Neuronal stem cell (in vitro differentiated cells): ENCODE measurements at regions not wholly inside any gene's neighbourhood (a gene's known extent, or its start where the extent isn't known, plus 50 kb on each side); places are given as distances from the start of the nearest gene placed in this dataset.

Experiments used
- DNase-seq: peaks from one replicate; pipeline ENCODE4 v3.0.0-alpha.2; 2013; ENCODE audit warnings: low spot score
- H2AFZ ChIP-seq: one replicate; pipeline ENCODE4 v1.6.1; 2013; ENCODE audit warnings: mild to moderate bottlenecking, low read length, inconsistent platforms
- H2AK5ac ChIP-seq: 2 replicates; pipeline ENCODE4 v1.6.1; 2013; ENCODE audit warnings: low read depth, mild to moderate bottlenecking, inconsistent platforms, low read length, moderate library complexity, mixed read lengths
- H2BK120ac ChIP-seq: 2 replicates; pipeline ENCODE4 v1.6.1; 2013; ENCODE audit warnings: low read depth, mild to moderate bottlenecking, inconsistent platforms, low read length, moderate library complexity, mixed read lengths
- H2BK12ac ChIP-seq: one replicate; pipeline ENCODE4 v1.6.1; 2013; ENCODE audit warnings: low read length, inconsistent platforms
- H2BK15ac ChIP-seq: 2 replicates; pipeline ENCODE4 v1.6.1; 2013; ENCODE audit warnings: mild to moderate bottlenecking, low read length, inconsistent platforms, mixed read lengths
- H2BK5ac ChIP-seq: one replicate; pipeline ENCODE4 v1.6.1; 2013; ENCODE audit warnings: inconsistent platforms, mild to moderate bottlenecking, low read length, moderate library complexity
- H3K14ac ChIP-seq: one replicate; pipeline ENCODE4 v1.6.1; 2013; ENCODE audit warnings: low read length, inconsistent platforms
- H3K18ac ChIP-seq: 2 replicates; pipeline ENCODE4 v1.6.1; 2013; ENCODE audit warnings: low read length, inconsistent platforms
- H3K23ac ChIP-seq: 2 replicates; pipeline ENCODE4 v1.6.1; 2013; ENCODE audit warnings: low read depth, mild to moderate bottlenecking, mixed read lengths, low read length, inconsistent platforms; ENCODE audit not compliant: poor library complexity
- H3K27ac ChIP-seq: replicated peaks from 3 replicates; pipeline ENCODE4 v1.5.1; 2013; ENCODE audit warnings: low read length, inconsistent platforms
- H3K27me3 ChIP-seq, 3 experiments: 2 replicates each; pipeline ENCODE4 v1.6.1; 2013; ENCODE audit warnings: low read length in 3 of 3, mild to moderate bottlenecking in 2 of 3, inconsistent platforms in 1 of 3, low read depth in 1 of 3, mixed read lengths in 1 of 3, moderate library complexity in 1 of 3; ENCODE audit not compliant: control insufficient read depth in 3 of 3, insufficient read depth in 3 of 3
- H3K36me3 ChIP-seq, 2 donors: replicated peaks in 1 of 2; 2 replicates each; pipeline ENCODE4 v1.6.1; 2013; ENCODE audit warnings: low read length in 2 of 2; ENCODE audit not compliant: control insufficient read depth in 2 of 2, insufficient read depth in 2 of 2
- H3K4ac ChIP-seq: 2 replicates; pipeline ENCODE4 v1.6.1; 2013; ENCODE audit warnings: inconsistent platforms, mild to moderate bottlenecking, low read length, moderate library complexity
- H3K4me1 ChIP-seq, 2 donors: 1 replicate in 1 of 2; 2 replicates in 1 of 2; pipeline ENCODE4 v1.6.1; 2013; ENCODE audit warnings: low read length in 2 of 2, low read depth in 1 of 2; ENCODE audit not compliant: control insufficient read depth in 2 of 2, insufficient read depth in 1 of 2
- H3K4me2 ChIP-seq: one replicate; pipeline ENCODE4 v1.6.1; 2013; ENCODE audit warnings: mild to moderate bottlenecking, low read length, inconsistent platforms; ENCODE audit not compliant: insufficient read depth, poor library complexity, severe bottlenecking
- H3K4me3 ChIP-seq, 2 donors: 2 replicates each; pipeline ENCODE4 v1.5.1; 2013; ENCODE audit warnings: low read length in 2 of 2, mild to moderate bottlenecking in 2 of 2, inconsistent platforms in 1 of 2, moderate library complexity in 1 of 2
- H3K79me1 ChIP-seq: one replicate; pipeline ENCODE4 v1.6.1; 2013; ENCODE audit warnings: low read depth, mild to moderate bottlenecking, inconsistent platforms, low read length, moderate library complexity
- H3K9ac ChIP-seq: one replicate; pipeline ENCODE4 v1.6.1; 2013; ENCODE audit warnings: mild to moderate bottlenecking, low read depth, low read length, inconsistent platforms; ENCODE audit not compliant: poor library complexity
- H3K9me3 ChIP-seq, 2 donors: replicated peaks in 1 of 2; 2 replicates each; pipeline versions ENCODE3 to v1.6.1; 2013; ENCODE audit warnings: low read length in 2 of 2, mild to moderate bottlenecking in 2 of 2, inconsistent platforms in 1 of 2, low read depth in 1 of 2, mixed read lengths in 1 of 2, moderate library complexity in 1 of 2; ENCODE audit not compliant: control insufficient read depth in 2 of 2, insufficient read depth in 1 of 2
- H4K8ac ChIP-seq: one replicate; pipeline ENCODE4 v1.6.1; 2013; ENCODE audit warnings: low read depth, mild to moderate bottlenecking, inconsistent platforms, low read length, moderate library complexity
- H4K91ac ChIP-seq: one replicate; pipeline ENCODE4 v1.6.1; 2013; ENCODE audit warnings: low read length, low read depth, mild to moderate bottlenecking, inconsistent platforms; ENCODE audit not compliant: poor library complexity
- WGBS, 2 donors: extraction: QIAGEN DNeasy Blood & Tissue Kit; methylation state at CpG; one replicate each; pipeline ENCODE4 v1.1.7; 2013; ENCODE audit warnings: missing lambda C conversion rate in 2 of 2, mixed read lengths in 1 of 2; ENCODE audit not compliant: insufficient read length in 2 of 2, insufficient replicate concordance in 1 of 2; ENCODE audit errors: extremely low coverage in 2 of 2; 5-methylcytosine and 5-hydroxymethylcytosine counted together

GRCh38 chr4:123209436-123209835 lies 187.2 kb upstream of the SPRY1 start:
- Histone ChIP-seq H3K9me3 (peaks cover 2 to 3% of the 10 kb centered on the region in 2 donors), H2BK5ac (no peak overlapping the region), H2AK5ac (no peak overlapping the region), H3K4me2 (no peak overlapping the region), H4K8ac (no peak overlapping the region), H4K91ac (no peak overlapping the region), H3K4ac (no peak overlapping the region), H2BK120ac (no peak overlapping the region), H3K9ac (no peak overlapping the region), H3K27ac (no peak overlapping the region), H3K4me3 (no peak overlapping the region), H2BK15ac (no peak overlapping the region), H3K79me1 (no peaks in the 10 kb centered on the region), H3K14ac (no peak overlapping the region), H3K4me1 (no peaks in the 10 kb centered on the region), H2AFZ (no peak overlapping the region), H2BK12ac (no peak overlapping the region), H3K27me3 (no peaks in the 10 kb centered on the region), H3K23ac (no peak overlapping the region), H3K36me3 (no peaks in the 10 kb centered on the region), H3K18ac (no peak overlapping the region)
- no peak for DNase-seq
- no CpG with 5 or more reads among the region's 4 CpGs for WGBS, 2 donors

GRCh38 chr4:123215536-123215935 lies 181.1 kb upstream of the SPRY1 start:
- H3K9me3 ChIP-seq = no peaks in the 10 kb centered on the region
- no peak overlapping the region for H4K91ac ChIP-seq
- H3K4me2 ChIP-seq = no peak overlapping the region
- DNase-seq = no peak
- H3K14ac ChIP-seq = no peak overlapping the region
- no peak overlapping the region for H3K23ac ChIP-seq
- no peak overlapping the region for H3K4ac ChIP-seq
- no peak overlapping the region for H2AK5ac ChIP-seq
- no peak overlapping the region for H2BK12ac ChIP-seq
- H3K79me1 ChIP-seq = no peaks in the 10 kb centered on the region
- no peak overlapping the region for H2BK120ac ChIP-seq
- no peak overlapping the region for H2BK5ac ChIP-seq
- WGBS, 2 donors = no CpG with 5 or more reads among the region's 1 CpG
- H2BK15ac ChIP-seq = no peak overlapping the region
- no peak overlapping the region for H2AFZ ChIP-seq
- H3K9ac ChIP-seq = no peak overlapping the region
- no peaks in the 10 kb centered on the region for H3K27me3 ChIP-seq
- no peak overlapping the region for H4K8ac ChIP-seq
- H3K27ac ChIP-seq = no peak overlapping the region
- peaks cover 2 to 4% of the 10 kb centered on the region in 2 donors for H3K4me1 ChIP-seq
- no peak overlapping the region for H3K4me3 ChIP-seq
- H3K36me3 ChIP-seq = no peaks in the 10 kb centered on the region
- no peak overlapping the region for H3K18ac ChIP-seq

- no peak for DNase-seq
Measured at GRCh38 chr4:123216543-123216942, 180.1 kb upstream of the SPRY1 start.

GRCh38 chr4:123216946-123217345 lies 179.6 kb upstream of the SPRY1 start:
- Histone ChIP-seq H2BK12ac (no peak overlapping the region), H3K79me1 (no peaks in the 10 kb centered on the region), H3K9ac (no peak overlapping the region)

More at GRCh38 chr4:123216543-123216942, 180.1 kb upstream of the SPRY1 start:
- H3K4ac ChIP-seq = no peak overlapping the region
- no peak overlapping the region for H2BK15ac ChIP-seq
- no peak overlapping the region for H2AK5ac ChIP-seq
- no peaks in the 10 kb centered on the region for H3K36me3 ChIP-seq
- no peak overlapping the region for H3K4me3 ChIP-seq
- H3K27ac ChIP-seq = no peak overlapping the region
- H3K14ac ChIP-seq = no peak overlapping the region
- no peaks in the 10 kb centered on the region for H3K79me1 ChIP-seq
- no peak overlapping the region for H3K18ac ChIP-seq
- no peak overlapping the region for H4K8ac ChIP-seq
- H2AFZ ChIP-seq = no peak overlapping the region
- no peak overlapping the region for H3K23ac ChIP-seq
- H2BK120ac ChIP-seq = no peak overlapping the region
- peaks cover 2 to 4% of the 10 kb centered on the region in 2 donors for H3K4me1 ChIP-seq
- no peak overlapping the region for H4K91ac ChIP-seq
- H2BK5ac ChIP-seq = no peak overlapping the region
- H2BK12ac ChIP-seq = no peak overlapping the region
- no peak overlapping the region for H3K4me2 ChIP-seq
- no peaks in the 10 kb centered on the region for H3K27me3 ChIP-seq
- H3K9ac ChIP-seq = no peak overlapping the region
- WGBS, 2 donors = no CpG with 5 or more reads among the region's 1 CpG
- H3K9me3 ChIP-seq = no peaks in the 10 kb centered on the region

More at GRCh38 chr4:123216946-123217345, 179.6 kb upstream of the SPRY1 start:
- no peak overlapping the region for H3K4me2 ChIP-seq
- no peak overlapping the region for H4K8ac ChIP-seq
- no peak overlapping the region for H3K18ac ChIP-seq
- H3K9me3 ChIP-seq = no peaks in the 10 kb centered on the region
- no peak overlapping the region for H3K27ac ChIP-seq
- H2BK120ac ChIP-seq = no peak overlapping the region
- peaks cover 2 to 4% of the 10 kb centered on the region in 2 donors for H3K4me1 ChIP-seq
- no peak overlapping the region for H3K4ac ChIP-seq
- H2BK5ac ChIP-seq = no peak overlapping the region
- no peaks in the 10 kb centered on the region for H3K36me3 ChIP-seq
- no peak overlapping the region for H2BK15ac ChIP-seq
- DNase-seq = no peak
- no peak overlapping the region for H3K4me3 ChIP-seq
- no peak overlapping the region for H2AFZ ChIP-seq
- no peaks in the 10 kb centered on the region for H3K27me3 ChIP-seq
- H4K91ac ChIP-seq = no peak overlapping the region
- no peak overlapping the region for H3K23ac ChIP-seq
- H3K14ac ChIP-seq = no peak overlapping the region
- H2AK5ac ChIP-seq = no peak overlapping the region
